ENCODE measurements at regions not wholly inside any gene's neighbourhood (a gene's known extent, or its start where the extent isn't known, plus 50 kb on each side); places are given as distances from the start of the nearest gene placed in this dataset.

DNA sequence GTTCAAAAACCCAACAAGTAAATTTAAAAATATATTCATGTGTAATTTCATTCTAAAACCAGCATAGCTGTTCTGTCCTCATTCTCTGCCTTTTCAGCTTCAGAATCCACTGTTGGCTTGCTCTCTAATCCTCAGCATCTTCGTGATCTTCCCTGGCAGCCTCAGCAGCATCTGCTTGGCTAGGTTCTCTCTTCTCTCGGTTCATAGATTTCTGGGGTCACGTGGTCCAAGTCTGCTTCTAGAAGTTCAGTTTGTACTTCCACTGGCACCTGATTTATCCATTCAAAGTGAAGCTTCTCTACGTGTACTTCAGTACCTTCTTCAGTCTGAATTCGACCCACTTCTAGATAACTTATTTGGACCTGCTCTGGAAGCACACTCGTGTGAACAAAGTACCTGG lies 245.7 kb downstream of the EPM2A start:
- TF ChIP-seq, protein P1, sequence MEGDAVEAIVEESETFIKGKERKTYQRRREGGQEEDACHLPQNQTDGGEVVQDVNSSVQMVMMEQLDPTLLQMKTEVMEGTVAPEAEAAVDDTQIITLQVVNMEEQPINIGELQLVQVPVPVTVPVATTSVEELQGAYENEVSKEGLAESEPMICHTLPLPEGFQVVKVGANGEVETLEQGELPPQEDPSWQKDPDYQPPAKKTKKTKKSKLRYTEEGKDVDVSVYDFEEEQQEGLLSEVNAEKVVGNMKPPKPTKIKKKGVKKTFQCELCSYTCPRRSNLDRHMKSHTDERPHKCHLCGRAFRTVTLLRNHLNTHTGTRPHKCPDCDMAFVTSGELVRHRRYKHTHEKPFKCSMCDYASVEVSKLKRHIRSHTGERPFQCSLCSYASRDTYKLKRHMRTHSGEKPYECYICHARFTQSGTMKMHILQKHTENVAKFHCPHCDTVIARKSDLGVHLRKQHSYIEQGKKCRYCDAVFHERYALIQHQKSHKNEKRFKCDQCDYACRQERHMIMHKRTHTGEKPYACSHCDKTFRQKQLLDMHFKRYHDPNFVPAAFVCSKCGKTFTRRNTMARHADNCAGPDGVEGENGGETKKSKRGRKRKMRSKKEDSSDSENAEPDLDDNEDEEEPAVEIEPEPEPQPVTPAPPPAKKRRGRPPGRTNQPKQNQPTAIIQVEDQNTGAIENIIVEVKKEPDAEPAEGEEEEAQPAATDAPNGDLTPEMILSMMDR (IDR thresholded peaks at IDR 0.05): no peak
- TF ChIP-seq EP300 (IDR thresholded peaks at IDR 0.05): no peak
- TF ChIP-seq POLR2A (IDR thresholded peaks at IDR 0.05): no peak
- no peak for TF ChIP-seq POLR2AphosphoS5 (IDR thresholded peaks at IDR 0.05)
